Sigmoid colon (tissue), 6 donors: ENCODE measurements at regions not wholly inside any gene's neighbourhood (a gene's known extent, or its start where the extent isn't known, plus 50 kb on each side); places are given as distances from the start of the nearest gene placed in this dataset.

ENCODE experiments used
- DNase-seq: peaks from one replicate; pipeline ENCODE4 v3.0.0-alpha.2; 2019
- H3K27ac ChIP-seq, 4 donors: fragments of 200-600 bp; sonication (generic); one replicate each; pipeline ENCODE4 v1.5.1; 2016 to 2019; ENCODE audit warnings: mild to moderate bottlenecking in 1 of 4
- H3K27me3 ChIP-seq, 3 donors: fragments of 200-600 bp; sonication (generic); one replicate each; pipeline ENCODE4 v1.5.1; 2019; ENCODE audit warnings: mild to moderate bottlenecking in 1 of 3
- H3K36me3 ChIP-seq, 4 donors: fragments of 200-600 bp; sonication (generic); one replicate each; pipeline ENCODE4 v1.5.1; 2016 to 2019
- H3K4me1 ChIP-seq, 4 donors: fragments of 200-600 bp; sonication (generic); one replicate each; pipeline ENCODE4 v1.5.1; 2017 to 2019
- H3K4me3 ChIP-seq, 4 donors: fragments of 200-600 bp; sonication (generic); one replicate each; pipeline ENCODE4 v1.5.1; 2017 to 2019; ENCODE audit warnings: mild to moderate bottlenecking in 2 of 4, moderate library complexity in 1 of 4
- H3K9me3 ChIP-seq, 4 donors: fragments of 200-600 bp in 3 of 4; sonication (generic) in 3 of 4; one replicate each; pipeline versions ENCODE4 v1.5.1 to v1.6.1; 2013 to 2019
- CTCF ChIP-seq, 4 experiments: fragments of 450-650 bp in 3 of 4; fragments of 200-600 bp in 1 of 4; IDR thresholded peaks; one replicate each; pipeline ENCODE4 v1.5.1; 2016 to 2019; ENCODE audit warnings: antibody characterized with exemption in 4 of 4, mild to moderate bottlenecking in 3 of 4, moderate library complexity in 2 of 4
- EP300 ChIP-seq, 4 donors: sonication (generic); formaldehyde crosslinking; IDR thresholded peaks; one replicate each; pipeline ENCODE4 v1.6.1; 2017; ENCODE audit warnings: antibody characterized with exemption in 4 of 4
- POLR2A ChIP-seq, 2 donors: fragments of 450-650 bp; IDR thresholded peaks; one replicate each; pipeline ENCODE4 v1.6.1; 2016; ENCODE audit warnings: antibody characterized with exemption in 2 of 2, mild to moderate bottlenecking in 2 of 2, moderate library complexity in 2 of 2
- POLR2AphosphoS5 ChIP-seq, 4 donors: sonication (generic); formaldehyde crosslinking; IDR thresholded peaks; one replicate each; pipeline ENCODE4 v1.6.1; 2017; ENCODE audit warnings: antibody characterized with exemption in 4 of 4
- WGBS, 2 donors: extraction: QIAGEN DNeasy Blood & Tissue Kit; methylation state at CpG; one replicate each; pipeline ENCODE4 v1.1.7; 2013; 5-methylcytosine and 5-hydroxymethylcytosine counted together
- intact Hi-C: fragments of 100-400 bp; cut with DNase I; formaldehyde crosslinking; loops from one replicate; pipeline ENCODE4 v1.15.1; 2023
- donor health status: healthy with polysubstance abuse.
- donor health status: healthy.

DNA sequence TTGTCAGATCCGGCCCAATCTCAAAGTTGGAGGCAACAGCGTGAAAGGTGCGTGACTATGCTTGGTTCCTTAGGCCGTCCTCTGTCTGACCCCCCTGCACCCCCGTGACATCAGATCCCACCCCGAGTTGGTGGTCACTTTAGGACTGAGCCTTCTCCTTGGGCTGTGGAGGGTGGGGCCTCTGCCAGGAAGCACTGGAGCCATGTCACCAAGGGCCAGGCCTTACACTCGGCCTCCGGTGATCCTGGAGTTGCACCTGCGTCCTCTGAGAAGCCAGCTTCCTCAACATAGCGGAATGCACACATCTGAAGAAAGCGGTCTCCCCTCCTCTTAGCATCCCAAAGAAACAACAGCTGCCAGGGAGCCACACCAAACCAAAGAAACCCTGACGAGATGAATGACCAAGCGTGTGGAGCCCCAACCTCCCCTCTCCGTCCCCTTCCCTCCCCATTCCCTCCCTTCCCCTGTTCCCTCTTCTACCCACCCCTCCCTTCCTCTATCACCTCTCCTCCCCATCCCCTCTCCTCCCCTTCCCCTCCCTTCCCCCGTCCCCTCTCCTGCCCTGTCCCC is 182.6 kb downstream of the TTLL2 start:
- Histone ChIP-seq H3K4me1 (no peaks in the 10 kb centered on the region), H3K9me3 (no peaks in the 10 kb centered on the region), H3K27me3 (peaks cover 0 to 4% (median 0%) of the 10 kb centered on the region in 3 donors), H3K27ac (no peak overlapping the region), H3K36me3 (no peaks in the 10 kb centered on the region), H3K4me3 (no peak overlapping the region)
- TF ChIP-seq CTCF (IDR thresholded peaks at IDR 0.05): no peak
- 77 to 83% methylated on average over 15 of the region's 15 CpGs for WGBS, 2 donors
- intact Hi-C loops: no loop called here
- DNase-seq: no peak

DNA sequence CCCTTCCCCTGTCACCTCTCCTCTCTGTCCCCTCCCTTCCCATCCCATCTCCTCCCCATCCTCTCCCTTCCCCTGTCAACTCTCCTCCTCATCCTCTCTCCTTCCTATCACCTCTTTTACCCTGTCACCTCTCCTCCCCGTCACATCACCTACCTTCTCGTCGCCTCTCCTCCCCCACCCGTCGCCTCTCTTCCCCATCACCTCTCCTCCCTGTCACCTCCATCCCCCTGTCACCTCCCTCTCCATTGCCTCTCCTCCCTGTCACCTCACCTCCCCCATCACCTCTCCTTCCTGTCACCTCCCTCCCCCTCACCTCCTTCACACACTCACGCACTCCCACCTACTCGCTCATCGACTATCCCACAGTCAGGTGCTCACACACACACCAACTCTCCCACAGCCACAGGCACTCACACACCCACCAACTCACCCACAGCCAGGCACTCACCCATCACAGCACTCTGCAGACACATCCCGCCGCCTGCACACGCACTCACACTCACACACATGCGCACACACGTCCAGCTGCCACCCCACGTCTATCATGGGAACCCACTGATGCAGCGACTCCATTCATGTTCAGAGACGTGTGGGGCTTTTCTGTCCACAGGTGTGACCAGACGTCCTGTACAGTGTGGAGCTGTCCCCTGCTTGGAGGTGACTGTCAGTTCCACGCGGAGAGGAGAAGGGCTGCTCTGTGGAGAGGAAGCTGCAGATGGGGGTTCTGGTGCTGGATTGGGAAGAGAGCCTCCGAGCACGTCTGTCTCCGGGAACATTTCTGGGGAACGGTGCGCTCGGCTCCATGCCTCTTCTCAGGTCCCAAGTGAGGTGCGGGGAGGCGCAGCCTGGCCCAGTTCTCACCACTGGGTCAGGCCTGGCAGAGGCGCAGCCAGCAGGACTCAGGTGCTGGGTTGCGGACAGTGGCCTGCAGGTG is 184.3 kb downstream of the TTLL2 start:
- no peaks in the 10 kb centered on the region for H3K4me1 ChIP-seq
- H3K27ac ChIP-seq: no peak overlapping the region
- H3K36me3 ChIP-seq: no peaks in the 10 kb centered on the region
- TF ChIP-seq EP300 (IDR thresholded peaks at IDR 0.05) (no peak), CTCF (IDR thresholded peaks at IDR 0.05) (no peak), POLR2AphosphoS5 (IDR thresholded peaks at IDR 0.05) (no peak), POLR2A (IDR thresholded peaks at IDR 0.05) (no peak)
- intact Hi-C loops: no loop called here
- H3K4me3 ChIP-seq: no peak overlapping the region
- H3K27me3 ChIP-seq: peaks cover 0 to 4% (median 0%) of the 10 kb centered on the region in 3 donors
- peak; percentile 44 for DNase-seq
- H3K9me3 ChIP-seq: no peaks in the 10 kb centered on the region
- 87 to 91% methylated on average over 29 of the region's 29 CpGs for WGBS, 2 donors

- no peak overlapping the region for H3K27ac ChIP-seq
- peaks cover 0 to 4% (median 0%) of the 10 kb centered on the region in 3 donors for H3K27me3 ChIP-seq
- no peaks in the 10 kb centered on the region for H3K36me3 ChIP-seq
- WGBS, 2 donors: 85 to 89% methylated on average over 10 of the region's 10 CpGs
- TF ChIP-seq CTCF (IDR thresholded peaks at IDR 0.05) (no peak), POLR2AphosphoS5 (IDR thresholded peaks at IDR 0.05) (no peak), EP300 (IDR thresholded peaks at IDR 0.05) (no peak), POLR2A (IDR thresholded peaks at IDR 0.05) (no peak)
- H3K9me3 ChIP-seq: no peaks in the 10 kb centered on the region
- DNase-seq: peak; percentile 37
- H3K4me3 ChIP-seq: no peak overlapping the region
- H3K4me1 ChIP-seq: no peaks in the 10 kb centered on the region
- intact Hi-C loops: no loop called here
Measured at GRCh38 chr6:167509853-167510220, 185.0 kb downstream of the TTLL2 start.

GRCh38 chr6:167510648-167511047 is 185.8 kb downstream of the TTLL2 start:
- TF ChIP-seq POLR2A (IDR thresholded peaks at IDR 0.05): no peak
- no peak for TF ChIP-seq EP300 (IDR thresholded peaks at IDR 0.05)
- WGBS, 2 donors: 72 to 78% methylated on average over 11 of the region's 11 CpGs
- Histone ChIP-seq H3K4me3 (no peak overlapping the region), H3K4me1 (no peaks in the 10 kb centered on the region), H3K27ac (no peak overlapping the region), H3K9me3 (no peaks in the 10 kb centered on the region), H3K27me3 (peaks cover 0 to 4% (median 0%) of the 10 kb centered on the region in 3 donors), H3K36me3 (no peaks in the 10 kb centered on the region)
- intact Hi-C loops: no loop called here
- DNase-seq: peak; percentile 25

- no peak for TF ChIP-seq POLR2AphosphoS5 (IDR thresholded peaks at IDR 0.05)
- no peak for TF ChIP-seq EP300 (IDR thresholded peaks at IDR 0.05)
- no peak for TF ChIP-seq CTCF (IDR thresholded peaks at IDR 0.05)
- TF ChIP-seq POLR2A (IDR thresholded peaks at IDR 0.05): no peak
- no peaks in the 10 kb centered on the region for H3K9me3 ChIP-seq
- intact Hi-C loops: no loop called here
Measured at GRCh38 chr6:167512696-167513375, 187.9 kb downstream of the TTLL2 start.

More at GRCh38 chr6:167512696-167513375, 187.9 kb downstream of the TTLL2 start:
- Histone ChIP-seq H3K4me1 (no peaks in the 10 kb centered on the region), H3K27ac (no peak overlapping the region), H3K27me3 (peaks cover 0 to 4% (median 0%) of the 10 kb centered on the region in 3 donors), H3K4me3 (no peak overlapping the region), H3K36me3 (no peaks in the 10 kb centered on the region)
- 64 to 77% methylated on average over 11 of the region's 11 CpGs for WGBS, 2 donors
- DNase-seq: peak; percentile 43
